GM18870 (cell line): ENCODE measurements at regions not wholly inside any gene's neighbourhood (a gene's known extent, or its start where the extent isn't known, plus 50 kb on each side); places are given as distances from the start of the nearest gene placed in this dataset.
"Not testable (repeated sequence)": the region's sequence is repeated elsewhere in the genome, so short reads cannot be mapped to it uniquely, and the experiment has no call there.

Experiments
- ATAC-seq: cut with Tn5 transposase; IDR thresholded peaks from one replicate; pipeline ENCODE4 v1.9.1; 2021; ENCODE audit warnings: moderate library complexity; ENCODE audit not compliant: unreplicated experiment

GRCh38 chr7:92924800-92925199 is 88.4 kb upstream of the CDK6 start:
- ATAC-seq = no peak

GRCh38 chr7:92917230-92917629 is 80.9 kb upstream of the CDK6 start:
- ATAC-seq = no peak

GRCh38 chr7:92916770-92917224 is 80.4 kb upstream of the CDK6 start:
- ATAC-seq = no peak

GRCh38 chr7:92915348-92915747 is 79.0 kb upstream of the CDK6 start:
- ATAC-seq = no peak

- ATAC-seq = no peak
Observed at GRCh38 chr7:92914645-92915044, 78.3 kb upstream of the CDK6 start.

- no peak for ATAC-seq
Observed at GRCh38 chr7:92913849-92914248, 77.5 kb upstream of the CDK6 start.

- ATAC-seq = no peak
Observed at GRCh38 chr7:92910976-92911375, 74.6 kb upstream of the CDK6 start.

GRCh38 chr7:92909686-92910475 is 73.5 kb upstream of the CDK6 start:
- ATAC-seq = no peak

- peak; percentile 92 for ATAC-seq
Observed at GRCh38 chr7:92904244-92905131, 68.1 kb upstream of the CDK6 start.

GRCh38 chr7:92898798-92899197 is 62.4 kb upstream of the CDK6 start:
- no peak for ATAC-seq

- not testable (repeated sequence) for ATAC-seq
Observed at GRCh38 chr7:92894857-92895256, 58.5 kb upstream of the CDK6 start.

GRCh38 chr7:92889081-92889480 is 52.7 kb upstream of the CDK6 start:
- no peak for ATAC-seq
